Vagina (tissue), 2 donors: ENCODE measurements at regions not wholly inside any gene's neighbourhood (a gene's known extent, or its start where the extent isn't known, plus 50 kb on each side); places are given as distances from the start of the nearest gene placed in this dataset.

ENCODE experiments used
- CTCF ChIP-seq, 3 experiments: fragments of 450-650 bp in 2 of 3; fragments of 200-600 bp in 1 of 3; sonication (generic) in 1 of 3; IDR thresholded peaks; one replicate each; pipeline ENCODE4 v1.5.1; 2017 to 2019; ENCODE audit warnings: antibody characterized with exemption in 3 of 3, mild to moderate bottlenecking in 2 of 3, moderate library complexity in 2 of 3
- POLR2AphosphoS5 ChIP-seq, 2 donors: sonication (generic); formaldehyde crosslinking; IDR thresholded peaks; one replicate each; pipeline ENCODE4 v1.9.0; 2017; ENCODE audit warnings: antibody characterized with exemption in 2 of 2, mild to moderate bottlenecking in 2 of 2, low read depth in 1 of 2; ENCODE audit not compliant: insufficient read depth in 1 of 2

- TF ChIP-seq POLR2AphosphoS5 (IDR thresholded peaks at IDR 0.05; ENCODE audit: insufficient read depth in 1 of 2, low read depth in 1 of 2) = no peak
- no peak for TF ChIP-seq CTCF (IDR thresholded peaks at IDR 0.05)
Observed at GRCh38 chr10:36265741-36266140, 623.6 kb upstream of the FZD8 start.
